GM23338 (cell line): ENCODE measurements at regions not wholly inside any gene's neighbourhood (a gene's known extent, or its start where the extent isn't known, plus 50 kb on each side); places are given as distances from the start of the nearest gene placed in this dataset.
"Not testable (repeated sequence)": the region's sequence is repeated elsewhere in the genome, so short reads cannot be mapped to it uniquely, and the experiment has no call there.

Experiments
- ATAC-seq: fragments of 200-7000 bp; cut with Tn5 transposase; 3 replicates; pipeline ENCODE4 v1.9.1; 2020
- DNase-seq: peaks from one replicate; pipeline ENCODE4 v3.0.0-alpha.2; 2015; ENCODE audit warnings: low spot score
- H2AFZ ChIP-seq: fragments of 200-600 bp; sonication (generic); 2 replicates; pipeline ENCODE4 v1.8.0; 2016; ENCODE audit warnings: antibody characterized with exemption, mild to moderate bottlenecking, moderate library complexity
- H3F3A ChIP-seq: fragments of 200-600 bp; sonication (generic); replicated peaks from 2 replicates; pipeline ENCODE4 v1.8.0; 2017; ENCODE audit warnings: antibody characterized with exemption, mixed run types, low read depth
- H3K27ac ChIP-seq: fragments of 200-600 bp; sonication (generic); 2 replicates; pipeline ENCODE4 v1.6.1; 2016; ENCODE audit warnings: low read depth
- H3K27me3 ChIP-seq: fragments of 200-600 bp; sonication (generic); 2 replicates; pipeline ENCODE4 v1.8.0; 2016; ENCODE audit warnings: mild to moderate bottlenecking, mixed run types, moderate library complexity; ENCODE audit not compliant: insufficient read depth
- H3K36me3 ChIP-seq: fragments of 200-600 bp; sonication (generic); 2 replicates; pipeline ENCODE4 v1.8.0; 2016; ENCODE audit warnings: mild to moderate bottlenecking; ENCODE audit not compliant: insufficient read depth
- H3K4me1 ChIP-seq: fragments of 200-600 bp; sonication (generic); 2 replicates; pipeline ENCODE4 v1.8.0; 2016; ENCODE audit warnings: mild to moderate bottlenecking, moderate library complexity; ENCODE audit not compliant: insufficient read depth
- H3K4me2 ChIP-seq: fragments of 200-600 bp; sonication (generic); 2 replicates; pipeline ENCODE4 v1.7.1; 2017; ENCODE audit warnings: mixed run types
- H3K4me3 ChIP-seq: fragments of 200-600 bp; sonication (generic); 2 replicates; pipeline ENCODE4 v1.6.1; 2016; ENCODE audit warnings: mixed run types
- H3K79me2 ChIP-seq: fragments of 200-600 bp; sonication (generic); replicated peaks from 2 replicates; pipeline ENCODE4 v1.8.0; 2017; ENCODE audit warnings: mild to moderate bottlenecking; ENCODE audit not compliant: insufficient read depth
- H3K9me2 ChIP-seq: fragments of 200-600 bp; sonication (generic); 2 replicates; pipeline ENCODE4 v1.8.0; 2017; ENCODE audit not compliant: insufficient read depth
- H4K20me1 ChIP-seq: fragments of 200-600 bp; sonication (generic); replicated peaks from 2 replicates; pipeline ENCODE4 v1.8.0; 2017; ENCODE audit warnings: mild to moderate bottlenecking; ENCODE audit not compliant: insufficient read depth
- H3K27ac Mint-ChIP-seq: 2 replicates; pipeline ENCODE4 v1.8.0; 2020; ENCODE audit warnings: inconsistent platforms, mild to moderate bottlenecking, moderate library complexity, mixed read lengths
- H3K27me3 Mint-ChIP-seq: 3 replicates; pipeline ENCODE4 v1.8.0; 2022; ENCODE audit warnings: low read depth, mild to moderate bottlenecking, moderate library complexity, mixed read lengths, inconsistent platforms; ENCODE audit not compliant: insufficient read depth, poor library complexity
- H3K36me3 Mint-ChIP-seq: 3 replicates; pipeline ENCODE4 v1.8.0; 2021; ENCODE audit warnings: low read depth, mild to moderate bottlenecking, inconsistent platforms, moderate library complexity, mixed read lengths
- H3K4me1 Mint-ChIP-seq: 3 replicates; pipeline ENCODE4 v1.8.0; 2020; ENCODE audit warnings: mild to moderate bottlenecking, inconsistent platforms, mixed read lengths
- H3K4me3 Mint-ChIP-seq: 3 replicates; pipeline ENCODE4 v1.8.0; 2021; ENCODE audit warnings: moderate library complexity, mild to moderate bottlenecking, inconsistent platforms, mixed read lengths
- H3K9me3 Mint-ChIP-seq: 3 replicates; pipeline ENCODE4 v1.8.0; 2020; ENCODE audit warnings: moderate library complexity, mild to moderate bottlenecking, inconsistent platforms, mixed read lengths
- NANOG ChIP-seq: IDR thresholded peaks from 2 replicates; pipeline ENCODE4 v1.6.1; 2016; ENCODE audit warnings: antibody characterized with exemption, borderline replicate concordance
- POLR2AphosphoS5 ChIP-seq: IDR thresholded peaks from 2 replicates; pipeline ENCODE4 v1.6.1; 2016; ENCODE audit warnings: antibody characterized with exemption, low read depth
- REST ChIP-seq: IDR thresholded peaks from one replicate; pipeline ENCODE4 v1.6.1; 2018; ENCODE audit warnings: antibody characterized with exemption; ENCODE audit not compliant: unreplicated experiment
- ZNF331 ChIP-seq: fragments of 250-450 bp; sonication (Bioruptor Pico); IDR thresholded peaks from 2 replicates; pipeline ENCODE4 v1.5.0; 2020; ENCODE audit warnings: low read depth, mild to moderate bottlenecking, moderate library complexity
- TF ChIP-seq, protein P1 (sequence below), 2 experiments: fragments of 200-600 bp in 1 of 2; sonication (generic) in 1 of 2; conservative IDR thresholded peaks; 2 replicates each; pipeline versions ENCODE4 v1.5.1 to v1.6.1; 2016 to 2017; ENCODE audit warnings: antibody characterized with exemption in 2 of 2, low read depth in 2 of 2, mild to moderate bottlenecking in 2 of 2, moderate library complexity in 1 of 2
- TF ChIP-seq, protein P2 (sequence below): fragments of 250-450 bp; sonication (Bioruptor Pico); IDR thresholded peaks from 2 replicates; pipeline ENCODE4 v1.5.0; 2020; ENCODE audit warnings: mild to moderate bottlenecking, moderate library complexity

GRCh38 chr20:1814861-1815260, 80.3 kb upstream of the SIRPA start:
- not testable (repeated sequence) for DNase-seq
- H3K27me3 Mint-ChIP-seq = peaks cover 17% of the 10 kb centered on the region

GRCh38 chr20:1813674-1814635, 81.3 kb upstream of the SIRPA start:
- Histone ChIP-seq H3K27ac (no peak overlapping the region), H3K27me3 (no peaks in the 10 kb centered on the region), H3K36me3 (no peaks in the 10 kb centered on the region), H3K4me3 (no peak overlapping the region), H3F3A (no peaks in the 10 kb centered on the region), H3K4me2 (no peak overlapping the region), H3K79me2 (no peaks in the 10 kb centered on the region), H3K4me1 (peaks cover 20% of the 10 kb centered on the region), H2AFZ (no peak overlapping the region), H4K20me1 (no peaks in the 10 kb centered on the region), H3K9me2 (no peaks in the 10 kb centered on the region)
- Mint-ChIP-seq H3K4me1 (peaks cover 42% of the 10 kb centered on the region), H3K9me3 (no peaks in the 10 kb centered on the region), H3K27me3 (peaks cover 17% of the 10 kb centered on the region), H3K36me3 (no peaks in the 10 kb centered on the region), H3K4me3 (no peak overlapping the region), H3K27ac (no peak overlapping the region)
- ATAC-seq (no peak), DNase-seq (no peak)
- TF ChIP-seq ZNF331 (no peak), REST (no peak), POLR2AphosphoS5 (no peak), NANOG (no peak)
- TF ChIP-seq, protein P1, sequence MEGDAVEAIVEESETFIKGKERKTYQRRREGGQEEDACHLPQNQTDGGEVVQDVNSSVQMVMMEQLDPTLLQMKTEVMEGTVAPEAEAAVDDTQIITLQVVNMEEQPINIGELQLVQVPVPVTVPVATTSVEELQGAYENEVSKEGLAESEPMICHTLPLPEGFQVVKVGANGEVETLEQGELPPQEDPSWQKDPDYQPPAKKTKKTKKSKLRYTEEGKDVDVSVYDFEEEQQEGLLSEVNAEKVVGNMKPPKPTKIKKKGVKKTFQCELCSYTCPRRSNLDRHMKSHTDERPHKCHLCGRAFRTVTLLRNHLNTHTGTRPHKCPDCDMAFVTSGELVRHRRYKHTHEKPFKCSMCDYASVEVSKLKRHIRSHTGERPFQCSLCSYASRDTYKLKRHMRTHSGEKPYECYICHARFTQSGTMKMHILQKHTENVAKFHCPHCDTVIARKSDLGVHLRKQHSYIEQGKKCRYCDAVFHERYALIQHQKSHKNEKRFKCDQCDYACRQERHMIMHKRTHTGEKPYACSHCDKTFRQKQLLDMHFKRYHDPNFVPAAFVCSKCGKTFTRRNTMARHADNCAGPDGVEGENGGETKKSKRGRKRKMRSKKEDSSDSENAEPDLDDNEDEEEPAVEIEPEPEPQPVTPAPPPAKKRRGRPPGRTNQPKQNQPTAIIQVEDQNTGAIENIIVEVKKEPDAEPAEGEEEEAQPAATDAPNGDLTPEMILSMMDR (conservative IDR thresholded peaks at IDR 0.05; ENCODE audit: low read depth in 2 of 2) = no peak
- TF ChIP-seq, protein P2, sequence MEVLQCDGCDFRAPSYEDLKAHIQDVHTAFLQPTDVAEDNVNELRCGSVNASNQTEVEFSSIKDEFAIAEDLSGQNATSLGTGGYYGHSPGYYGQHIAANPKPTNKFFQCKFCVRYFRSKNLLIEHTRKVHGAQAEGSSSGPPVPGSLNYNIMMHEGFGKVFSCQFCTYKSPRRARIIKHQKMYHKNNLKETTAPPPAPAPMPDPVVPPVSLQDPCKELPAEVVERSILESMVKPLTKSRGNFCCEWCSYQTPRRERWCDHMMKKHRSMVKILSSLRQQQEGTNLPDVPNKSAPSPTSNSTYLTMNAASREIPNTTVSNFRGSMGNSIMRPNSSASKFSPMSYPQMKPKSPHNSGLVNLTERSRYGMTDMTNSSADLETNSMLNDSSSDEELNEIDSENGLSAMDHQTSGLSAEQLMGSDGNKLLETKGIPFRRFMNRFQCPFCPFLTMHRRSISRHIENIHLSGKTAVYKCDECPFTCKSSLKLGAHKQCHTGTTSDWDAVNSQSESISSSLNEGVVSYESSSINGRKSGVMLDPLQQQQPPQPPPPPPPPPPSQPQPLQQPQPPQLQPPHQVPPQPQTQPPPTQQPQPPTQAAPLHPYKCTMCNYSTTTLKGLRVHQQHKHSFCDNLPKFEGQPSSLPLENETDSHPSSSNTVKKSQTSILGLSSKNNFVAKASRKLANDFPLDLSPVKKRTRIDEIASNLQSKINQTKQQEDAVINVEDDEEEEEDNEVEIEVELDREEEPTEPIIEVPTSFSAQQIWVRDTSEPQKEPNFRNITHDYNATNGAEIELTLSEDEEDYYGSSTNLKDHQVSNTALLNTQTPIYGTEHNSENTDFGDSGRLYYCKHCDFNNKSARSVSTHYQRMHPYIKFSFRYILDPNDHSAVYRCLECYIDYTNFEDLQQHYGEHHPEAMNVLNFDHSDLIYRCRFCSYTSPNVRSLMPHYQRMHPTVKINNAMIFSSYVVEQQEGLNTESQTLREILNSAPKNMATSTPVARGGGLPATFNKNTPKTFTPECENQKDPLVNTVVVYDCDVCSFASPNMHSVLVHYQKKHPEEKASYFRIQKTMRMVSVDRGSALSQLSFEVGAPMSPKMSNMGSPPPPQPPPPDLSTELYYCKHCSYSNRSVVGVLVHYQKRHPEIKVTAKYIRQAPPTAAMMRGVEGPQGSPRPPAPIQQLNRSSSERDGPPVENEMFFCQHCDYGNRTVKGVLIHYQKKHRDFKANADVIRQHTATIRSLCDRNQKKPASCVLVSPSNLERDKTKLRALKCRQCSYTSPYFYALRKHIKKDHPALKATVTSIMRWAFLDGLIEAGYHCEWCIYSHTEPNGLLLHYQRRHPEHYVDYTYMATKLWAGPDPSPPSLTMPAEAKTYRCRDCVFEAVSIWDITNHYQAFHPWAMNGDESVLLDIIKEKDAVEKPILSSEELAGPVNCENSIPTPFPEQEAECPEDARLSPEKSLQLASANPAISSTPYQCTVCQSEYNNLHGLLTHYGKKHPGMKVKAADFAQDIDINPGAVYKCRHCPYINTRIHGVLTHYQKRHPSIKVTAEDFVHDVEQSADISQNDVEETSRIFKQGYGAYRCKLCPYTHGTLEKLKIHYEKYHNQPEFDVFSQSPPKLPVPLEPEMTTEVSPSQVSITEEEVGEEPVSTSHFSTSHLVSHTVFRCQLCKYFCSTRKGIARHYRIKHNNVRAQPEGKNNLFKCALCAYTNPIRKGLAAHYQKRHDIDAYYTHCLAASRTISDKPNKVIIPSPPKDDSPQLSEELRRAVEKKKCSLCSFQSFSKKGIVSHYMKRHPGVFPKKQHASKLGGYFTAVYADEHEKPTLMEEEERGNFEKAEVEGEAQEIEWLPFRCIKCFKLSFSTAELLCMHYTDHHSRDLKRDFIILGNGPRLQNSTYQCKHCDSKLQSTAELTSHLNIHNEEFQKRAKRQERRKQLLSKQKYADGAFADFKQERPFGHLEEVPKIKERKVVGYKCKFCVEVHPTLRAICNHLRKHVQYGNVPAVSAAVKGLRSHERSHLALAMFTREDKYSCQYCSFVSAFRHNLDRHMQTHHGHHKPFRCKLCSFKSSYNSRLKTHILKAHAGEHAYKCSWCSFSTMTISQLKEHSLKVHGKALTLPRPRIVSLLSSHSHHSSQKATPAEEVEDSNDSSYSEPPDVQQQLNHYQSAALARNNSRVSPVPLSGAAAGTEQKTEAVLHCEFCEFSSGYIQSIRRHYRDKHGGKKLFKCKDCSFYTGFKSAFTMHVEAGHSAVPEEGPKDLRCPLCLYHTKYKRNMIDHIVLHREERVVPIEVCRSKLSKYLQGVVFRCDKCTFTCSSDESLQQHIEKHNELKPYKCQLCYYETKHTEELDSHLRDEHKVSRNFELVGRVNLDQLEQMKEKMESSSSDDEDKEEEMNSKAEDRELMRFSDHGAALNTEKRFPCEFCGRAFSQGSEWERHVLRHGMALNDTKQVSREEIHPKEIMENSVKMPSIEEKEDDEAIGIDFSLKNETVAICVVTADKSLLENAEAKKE (CRISPR knock-in tag) = no peak

More at GRCh38 chr20:1814861-1815260, 80.3 kb upstream of the SIRPA start:
- H3K36me3 ChIP-seq, H3K27me3 ChIP-seq, H3K9me3 Mint-ChIP-seq, H3K4me3 ChIP-seq, H2AFZ ChIP-seq, H3K4me2 ChIP-seq, H3K36me3 Mint-ChIP-seq, H3K27ac ChIP-seq, ATAC-seq, H3K27ac Mint-ChIP-seq, H3K9me2 ChIP-seq, H3K4me3 Mint-ChIP-seq, H3F3A ChIP-seq, H3K79me2 ChIP-seq, H4K20me1 ChIP-seq: not testable (repeated sequence)
- H3K4me1 Mint-ChIP-seq = peaks cover 47% of the 10 kb centered on the region
- peaks cover 28% of the 10 kb centered on the region for H3K4me1 ChIP-seq
